H1 (cell line): ENCODE measurements at regions not wholly inside any gene's neighbourhood (a gene's known extent, or its start where the extent isn't known, plus 50 kb on each side); places are given as distances from the start of the nearest gene placed in this dataset.

Experiments used
- CTCF ChIA-PET: fragments of 300-600 bp; sonication (Branson Sonifier 250); formaldehyde crosslinking; loops from one replicate; lab custom pipeline; 2021; ENCODE audit not compliant: partially characterized antibody; lab: Charles Lee
- POLR2A ChIA-PET: fragments of 300-600 bp; sonication (Branson Sonifier 250); formaldehyde crosslinking; loops from one replicate; lab custom pipeline; 2021; ENCODE audit warnings: inconsistent platforms; ENCODE audit not compliant: partially characterized antibody; lab: Charles Lee
- DNase-seq, 2 experiments: peaks; one replicate each; pipeline versions ENCODE4 v3.0.0 to v3.0.0-alpha.2; 2010 to 2022; ENCODE audit warnings: low spot score in 2 of 2, low read depth in 1 of 2, mixed read lengths in 1 of 2
- FAIRE-seq: peaks from 2 replicates; lab custom pipeline; 2011; peaks lifted over from hg19 to GRCh38; lab: Jason Lieb, UNC
- H2AFZ ChIP-seq: 2 replicates; pipeline ENCODE4 v1.8.1; 2012; ENCODE audit warnings: low read length, inconsistent platforms
- H2AK5ac ChIP-seq: 2 replicates; pipeline ENCODE4 v1.6.1; 2013; ENCODE audit warnings: low read depth, low read length
- H2BK120ac ChIP-seq: replicated peaks from 2 replicates; pipeline ENCODE3; 2013; ENCODE audit warnings: low read depth, low read length, inconsistent platforms
- H2BK12ac ChIP-seq: 2 replicates; pipeline ENCODE4 v1.6.1; 2013; ENCODE audit warnings: low read depth, low read length
- H2BK15ac ChIP-seq: 2 replicates; pipeline ENCODE4 v1.6.1; 2013; ENCODE audit warnings: low read length
- H2BK20ac ChIP-seq: 2 replicates; pipeline ENCODE4 v1.6.1; 2013; ENCODE audit warnings: low read length
- H2BK5ac ChIP-seq: 2 replicates; pipeline ENCODE4 v1.6.1; 2013; ENCODE audit warnings: low read depth, low read length
- H3K14ac ChIP-seq: 2 replicates; pipeline ENCODE4 v1.6.1; 2013; ENCODE audit warnings: inconsistent platforms; ENCODE audit not compliant: insufficient read length
- H3K18ac ChIP-seq: 2 replicates; pipeline ENCODE4 v1.6.1; 2013; ENCODE audit warnings: low read length; ENCODE audit errors: extremely low read depth
- H3K23ac ChIP-seq: 2 replicates; pipeline ENCODE4 v1.6.1; 2013; ENCODE audit warnings: inconsistent platforms; ENCODE audit not compliant: insufficient read length
- H3K23me2 ChIP-seq: 2 replicates; pipeline ENCODE4 v1.6.1; 2013; ENCODE audit warnings: low read depth, low read length
- H3K27ac ChIP-seq: 2 replicates; pipeline ENCODE4 v1.6.1; 2011; ENCODE audit warnings: low read depth, low read length, inconsistent platforms
- H3K27me3 ChIP-seq, 4 experiments: replicated peaks in 1 of 4; 1 replicate in 1 of 4; 2 replicates in 3 of 4; pipeline versions ENCODE4 v1.6.1 to v1.8.1; 2011 to 2013; ENCODE audit warnings: low read length in 3 of 4, mild to moderate bottlenecking in 3 of 4, inconsistent platforms in 2 of 4, mixed read lengths in 2 of 4, moderate library complexity in 1 of 4; ENCODE audit not compliant: control insufficient read depth in 3 of 4, insufficient read depth in 3 of 4; ENCODE audit errors: extremely low read depth in 1 of 4
- H3K36me3 ChIP-seq, 4 experiments: 2 replicates each; pipeline versions ENCODE4 v1.6.1 to v1.8.1; 2011 to 2013; ENCODE audit warnings: mild to moderate bottlenecking in 4 of 4, low read length in 3 of 4, moderate library complexity in 2 of 4, control low read depth in 1 of 4, inconsistent platforms in 1 of 4; ENCODE audit not compliant: insufficient read depth in 4 of 4, control insufficient read depth in 2 of 4
- H3K4ac ChIP-seq: replicated peaks from 2 replicates; pipeline ENCODE3; 2013; ENCODE audit warnings: low read length, low read depth, mixed read lengths, inconsistent platforms; ENCODE audit not compliant: insufficient read length
- H3K4me1 ChIP-seq, 4 experiments: replicated peaks in 1 of 4; 1 replicate in 1 of 4; 2 replicates in 3 of 4; pipeline versions ENCODE4 v1.6.1 to v1.8.1; 2011 to 2013; ENCODE audit warnings: low read length in 3 of 4, inconsistent platforms in 2 of 4, mixed read lengths in 1 of 4; ENCODE audit not compliant: insufficient read depth in 4 of 4, control insufficient read depth in 3 of 4
- H3K4me2 ChIP-seq, 2 experiments: 2 replicates each; pipeline versions ENCODE4 v1.6.1 to v1.8.1; 2011 to 2013; ENCODE audit warnings: low read depth in 2 of 2, low read length in 2 of 2, control low read depth in 1 of 2, inconsistent platforms in 1 of 2, mild to moderate bottlenecking in 1 of 2; ENCODE audit not compliant: insufficient read depth in 1 of 2
- H3K4me3 ChIP-seq, 4 experiments: fragments of 200-600, 300-600 bp in 1 of 4; sonication (generic), shearing (Covaris generic), sonication (Bioruptor Twin) in 1 of 4; 2 replicates each; pipeline versions ENCODE4 v1.5.1 to v1.8.1; 2011 to 2016; ENCODE audit warnings: low read length in 4 of 4, low read depth in 3 of 4, control low read depth in 2 of 4, inconsistent platforms in 2 of 4, mild to moderate bottlenecking in 2 of 4, mixed read lengths in 1 of 4, moderate library complexity in 1 of 4; ENCODE audit not compliant: insufficient read depth in 2 of 4; ENCODE audit errors: extremely low read depth in 1 of 4
- H3K56ac ChIP-seq: replicated peaks from 2 replicates; pipeline ENCODE3; 2013; ENCODE audit warnings: low read depth, mild to moderate bottlenecking, mixed read lengths, low read length, inconsistent platforms; ENCODE audit not compliant: insufficient read length
- H3K79me1 ChIP-seq: 2 replicates; pipeline ENCODE4 v1.6.1; 2013; ENCODE audit warnings: low read depth, low read length, control low read depth
- H3K79me2 ChIP-seq, 2 experiments: 2 replicates each; pipeline versions ENCODE4 v1.6.1 to v1.8.1; 2012 to 2013; ENCODE audit warnings: low read length in 2 of 2, mild to moderate bottlenecking in 2 of 2, inconsistent platforms in 1 of 2; ENCODE audit not compliant: insufficient read depth in 2 of 2, control insufficient read depth in 1 of 2
- H3K9ac ChIP-seq, 4 experiments: replicated peaks in 1 of 4; 1 replicate in 1 of 4; 2 replicates in 3 of 4; pipeline versions ENCODE4 v1.6.1 to v1.8.1; 2011 to 2013; ENCODE audit warnings: low read depth in 3 of 4, low read length in 3 of 4, control low read depth in 2 of 4, mild to moderate bottlenecking in 2 of 4, moderate library complexity in 2 of 4, inconsistent platforms in 1 of 4; ENCODE audit errors: extremely low read depth in 1 of 4
- H3K9me3 ChIP-seq, 2 experiments: 2 replicates each; pipeline versions ENCODE4 v1.6.1 to v1.8.1; 2012 to 2013; ENCODE audit warnings: mild to moderate bottlenecking in 2 of 2, moderate library complexity in 2 of 2, control low read depth in 1 of 2, inconsistent platforms in 1 of 2, low read depth in 1 of 2, low read length in 1 of 2, mixed read lengths in 1 of 2; ENCODE audit not compliant: insufficient read depth in 2 of 2
- H4K20me1 ChIP-seq, 2 experiments: replicated peaks in 1 of 2; 2 replicates each; pipeline versions ENCODE3 to v1.8.1; 2011 to 2013; ENCODE audit warnings: inconsistent platforms in 2 of 2, low read length in 2 of 2, mild to moderate bottlenecking in 1 of 2; ENCODE audit not compliant: insufficient read depth in 2 of 2, control insufficient read depth in 1 of 2
- H4K5ac ChIP-seq: 2 replicates; pipeline ENCODE4 v1.6.1; 2013; ENCODE audit warnings: low read length, low read depth, mixed read lengths, inconsistent platforms; ENCODE audit not compliant: insufficient read length
- H4K8ac ChIP-seq: 2 replicates; pipeline ENCODE4 v1.8.0; 2013; ENCODE audit warnings: mild to moderate bottlenecking, moderate library complexity, low read length, inconsistent platforms; ENCODE audit not compliant: insufficient read depth; ENCODE audit errors: extremely low read depth
- H4K91ac ChIP-seq: replicated peaks from 2 replicates; pipeline ENCODE3; 2013; ENCODE audit warnings: low read length, mixed read lengths, inconsistent platforms; ENCODE audit not compliant: insufficient read length
- ASH2L ChIP-seq: fragments of 200-600, 300-600 bp; sonication (generic); IDR thresholded peaks from one replicate; pipeline ENCODE4 v1.7.1; 2017; ENCODE audit warnings: low read length
- BCL11A ChIP-seq, 2 experiments: IDR thresholded peaks; one replicate each; pipeline ENCODE4 v1.6.1; 2011; ENCODE audit warnings: low read depth in 2 of 2, low read length in 2 of 2, mild to moderate bottlenecking in 2 of 2
- BRCA1 ChIP-seq: IDR thresholded peaks from 2 replicates; pipeline ENCODE4 v1.6.1; 2012; ENCODE audit warnings: low read depth, low read length, improper control_type of control experiment
- CBX8 ChIP-seq: fragments of 300-800, 300-1000 bp; sonication (generic); IDR thresholded peaks from 2 replicates; pipeline ENCODE4 v1.7.1; 2016; ENCODE audit warnings: low read depth, low read length, borderline replicate concordance
- CREB1 ChIP-seq: IDR thresholded peaks from 2 replicates; pipeline ENCODE4 v1.6.1; 2012; ENCODE audit warnings: inconsistent platforms
- EP300 ChIP-seq, 2 experiments: IDR thresholded peaks; 1 replicate in 1 of 2; 2 replicates in 1 of 2; pipeline ENCODE4 v1.6.1; 2011 to 2012; ENCODE audit warnings: low read depth in 2 of 2, low read length in 2 of 2, mild to moderate bottlenecking in 2 of 2, borderline replicate concordance in 1 of 2, inconsistent platforms in 1 of 2, moderate library complexity in 1 of 2
- HDAC2 ChIP-seq, 2 experiments: fragments of 300-600 bp in 1 of 2; sonication (generic) in 1 of 2; IDR thresholded peaks; 2 replicates each; pipeline ENCODE4 v1.6.1; 2011 to 2012; ENCODE audit warnings: low read depth in 2 of 2, low read length in 2 of 2, mild to moderate bottlenecking in 2 of 2, moderate library complexity in 2 of 2, borderline replicate concordance in 1 of 2, inconsistent platforms in 1 of 2
- KDM5A ChIP-seq: fragments of 200-600 bp; IDR thresholded peaks from 2 replicates; pipeline ENCODE4 v1.7.1; 2012; ENCODE audit warnings: mild to moderate bottlenecking, low read length, inconsistent platforms, mixed read lengths
- NANOG ChIP-seq: IDR thresholded peaks from 2 replicates; pipeline ENCODE4 v1.6.1; 2011; ENCODE audit warnings: low read length, low read depth, mild to moderate bottlenecking, inconsistent platforms; ENCODE audit not compliant: insufficient read depth, poor library complexity, severe bottlenecking
- SIRT6 ChIP-seq: IDR thresholded peaks from one replicate; pipeline ENCODE4 v1.7.1; 2012; ENCODE audit warnings: low read length, inconsistent platforms
- TAF1 ChIP-seq: IDR thresholded peaks from 2 replicates; pipeline ENCODE4 v1.6.1; 2011; ENCODE audit warnings: mild to moderate bottlenecking, low read depth, low read length
- WGBS, 2 experiments: shearing (Covaris generic) in 1 of 2; methylation state at CpG; one replicate each; pipeline versions ENCODE4 v1.1.6 to v1.1.7; 2013 to 2015; ENCODE audit warnings: low lambda C conversion rate in 2 of 2, mixed read lengths in 2 of 2, inconsistent platforms in 1 of 2, low coverage in 1 of 2, missing lambda C conversion rate in 1 of 2; ENCODE audit not compliant: insufficient replicate concordance in 2 of 2, insufficient coverage in 1 of 2, insufficient read length in 1 of 2; ENCODE audit errors: extremely low coverage in 1 of 2, missing lambda C conversion rate in 1 of 2; 5-methylcytosine and 5-hydroxymethylcytosine counted together
- TF ChIP-seq, protein P1 (sequence below): IDR thresholded peaks from 2 replicates; pipeline ENCODE4 v1.6.1; 2011; ENCODE audit warnings: low read depth, mild to moderate bottlenecking, low read length; ENCODE audit not compliant: insufficient read depth

DNA sequence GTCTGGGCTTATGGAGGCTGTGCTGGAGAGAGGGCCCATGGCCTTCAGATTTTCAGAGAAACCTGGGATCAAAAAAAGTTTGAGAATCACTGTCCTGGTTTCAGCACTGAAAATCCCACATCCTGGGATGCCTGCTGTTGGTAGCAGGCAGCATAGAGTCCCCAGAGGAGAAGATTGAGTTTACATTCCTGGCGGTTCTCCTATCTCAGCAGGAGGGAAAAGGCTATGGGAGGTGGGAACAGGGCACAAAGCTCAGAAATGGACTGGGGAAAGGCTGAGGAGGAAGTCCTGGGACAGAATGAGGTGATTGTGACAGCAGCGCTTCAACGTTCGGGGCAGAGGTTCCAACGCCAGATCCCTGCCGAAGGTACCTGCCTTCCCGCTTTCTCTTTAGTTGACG is 103.4 kb downstream of the ETS2 start:
- Histone ChIP-seq H3K23me2 (peaks cover 10% of the 10 kb centered on the region), H3K36me3 (no peaks in the 10 kb centered on the region), H3K14ac (no peak overlapping the region), H4K20me1 (peaks cover 0 to 6% of the 10 kb centered on the region in 2 experiments), H3K23ac (no peak overlapping the region), H3K79me1 (0 out of 2 replicates have a peak, but pooled peaks cover 2% of the 10 kb centered on the region), H3K9me3 (no peaks in the 10 kb centered on the region), H3K79me2 (no peaks in the 10 kb centered on the region), H4K8ac (no peak overlapping the region), H4K5ac (no peak overlapping the region), H3K4me3 (no peak overlapping the region), H3K56ac (no peak overlapping the region), H3K4me1 (peaks cover under 1 to 20% (median 8%) of the 10 kb centered on the region in 4 experiments; a peak in 6 of 7 replicates), H2AK5ac (no peak overlapping the region), H3K27ac (no peak overlapping the region), H3K9ac (no peak overlapping the region), H2BK15ac (no peak overlapping the region)
- DNase-seq (no peak), FAIRE-seq (no peak)
- 94% methylated on average over 8 of the region's 8 CpGs; no CpG with 5 or more reads in 1 of the 2 experiments for WGBS, 2 experiments
- POLR2A ChIA-PET: no interaction called here
- CTCF ChIA-PET: interaction anchor here (1.5 kb wide), 1 partner anchor 13 kb away, joined by 3 read pairs; no protein-coding TSS in a partner anchor
- TF ChIP-seq BRCA1: no peak
- TF ChIP-seq, protein P1, sequence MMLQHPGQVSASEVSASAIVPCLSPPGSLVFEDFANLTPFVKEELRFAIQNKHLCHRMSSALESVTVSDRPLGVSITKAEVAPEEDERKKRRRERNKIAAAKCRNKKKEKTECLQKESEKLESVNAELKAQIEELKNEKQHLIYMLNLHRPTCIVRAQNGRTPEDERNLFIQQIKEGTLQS: no peak
- no peak for TF ChIP-seq SIRT6
- no peak for TF ChIP-seq CREB1
- TF ChIP-seq CBX8: no peak
- no peak for TF ChIP-seq HDAC2 (IDR thresholded peaks at IDR 0.05; ENCODE audit: borderline replicate concordance in 1 of 2, low read depth in 2 of 2, low read length in 2 of 2)
- TF ChIP-seq ASH2L: no peak
- TF ChIP-seq EP300 (IDR thresholded peaks at IDR 0.05; ENCODE audit: borderline replicate concordance in 1 of 2, low read depth in 2 of 2, low read length in 2 of 2): no peak
- TF ChIP-seq BCL11A (IDR thresholded peaks at IDR 0.05; ENCODE audit: low read depth in 2 of 2, low read length in 2 of 2): no peak
- TF ChIP-seq KDM5A: no peak
- no peak for TF ChIP-seq NANOG
- no peak for TF ChIP-seq TAF1
- TF ChIP-seq, all 59 proteins: peak for 0
- H2AFZ ChIP-seq: no peak overlapping the region
- H3K4ac ChIP-seq: no peak overlapping the region
- H2BK20ac ChIP-seq: no peak overlapping the region
- H2BK120ac ChIP-seq: no peak overlapping the region
- no peak overlapping the region for H3K4me2 ChIP-seq
- no peak overlapping the region for H3K18ac ChIP-seq
- peaks cover 0 to 9% (median 2%) of the 10 kb centered on the region in 4 experiments; a peak in 3 of 7 replicates for H3K27me3 ChIP-seq
- H2BK5ac ChIP-seq: no peak overlapping the region
- no peak overlapping the region for H4K91ac ChIP-seq
- no peak overlapping the region for H2BK12ac ChIP-seq
